HUES6 (cell line): ENCODE measurements at regions not wholly inside any gene's neighbourhood (a gene's known extent, or its start where the extent isn't known, plus 50 kb on each side); places are given as distances from the start of the nearest gene placed in this dataset.
"Not testable (repeated sequence)": the region's sequence is repeated elsewhere in the genome, so short reads cannot be mapped to it uniquely, and the experiment has no call there.

Experiments
- H3K27ac ChIP-seq: 2 replicates; pipeline ENCODE4 v1.7.0; 2013; ENCODE audit warnings: low read depth, mild to moderate bottlenecking, low read length, inconsistent platforms
- H3K27me3 ChIP-seq: 2 replicates; pipeline ENCODE4 v1.6.1; 2013; ENCODE audit warnings: low read length; ENCODE audit not compliant: control insufficient read depth, insufficient read depth
- H3K36me3 ChIP-seq: 2 replicates; pipeline ENCODE4 v1.6.1; 2013; ENCODE audit warnings: low read length; ENCODE audit not compliant: control insufficient read depth, insufficient read depth
- H3K4me1 ChIP-seq: 2 replicates; pipeline ENCODE4 v1.6.1; 2013; ENCODE audit warnings: low read length; ENCODE audit not compliant: control insufficient read depth, insufficient read depth
- H3K4me3 ChIP-seq: 2 replicates; pipeline ENCODE4 v1.5.1; 2013; ENCODE audit warnings: low read depth, low read length
- H3K9ac ChIP-seq: one replicate; pipeline ENCODE4 v1.6.1; 2013; ENCODE audit warnings: mild to moderate bottlenecking, low read length
- H3K9me3 ChIP-seq: 2 replicates; pipeline ENCODE4 v1.6.1; 2013; ENCODE audit warnings: low read depth, low read length; ENCODE audit not compliant: control insufficient read depth, insufficient read depth

- H3K4me3 ChIP-seq, result no peak overlapping the region
- no peaks in the 10 kb centered on the region for H3K36me3 ChIP-seq
- H3K9me3 ChIP-seq, result no peaks in the 10 kb centered on the region
- H3K27me3 ChIP-seq, result no peaks in the 10 kb centered on the region
- H3K27ac ChIP-seq, result no peak overlapping the region
- no peak overlapping the region for H3K9ac ChIP-seq
- H3K4me1 ChIP-seq, result no peaks in the 10 kb centered on the region
These were observed 1265.9 kb downstream of the BRINP3 start for GRCh38 chr1:189211742-189212141.

GRCh38 chr1:189212606-189213005, 1265.1 kb downstream of the BRINP3 start:
- no peak overlapping the region for H3K9ac ChIP-seq
- H3K9me3 ChIP-seq, result no peaks in the 10 kb centered on the region
- H3K4me1 ChIP-seq, result no peaks in the 10 kb centered on the region
- no peaks in the 10 kb centered on the region for H3K36me3 ChIP-seq
- no peak overlapping the region for H3K4me3 ChIP-seq
- no peak overlapping the region for H3K27ac ChIP-seq
- no peaks in the 10 kb centered on the region for H3K27me3 ChIP-seq

DNA sequence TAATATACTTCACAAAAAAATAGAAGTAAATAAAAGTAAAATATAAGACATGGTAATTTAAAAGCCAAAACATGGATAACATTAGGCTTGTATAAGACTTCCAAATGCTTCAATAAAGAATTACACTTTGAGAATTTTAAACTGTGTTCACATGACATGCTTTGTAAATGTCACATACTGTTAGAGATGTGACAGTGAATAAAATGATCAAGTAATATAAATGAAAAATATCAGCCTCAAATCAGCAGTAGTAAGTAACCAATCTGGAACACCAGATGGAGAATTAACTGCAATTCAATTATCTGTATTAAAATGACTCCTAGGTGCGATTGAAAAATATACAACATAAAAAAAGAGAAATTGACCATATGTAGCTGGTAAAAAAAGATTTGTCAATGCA, 1260.8 kb downstream of the BRINP3 start:
- no peaks in the 10 kb centered on the region for H3K9me3 ChIP-seq
- H3K4me3 ChIP-seq, result no peak overlapping the region
- no peaks in the 10 kb centered on the region for H3K36me3 ChIP-seq
- no peak overlapping the region for H3K27ac ChIP-seq
- H3K9ac ChIP-seq, result no peak overlapping the region
- H3K27me3 ChIP-seq, result no peaks in the 10 kb centered on the region
- no peaks in the 10 kb centered on the region for H3K4me1 ChIP-seq

DNA sequence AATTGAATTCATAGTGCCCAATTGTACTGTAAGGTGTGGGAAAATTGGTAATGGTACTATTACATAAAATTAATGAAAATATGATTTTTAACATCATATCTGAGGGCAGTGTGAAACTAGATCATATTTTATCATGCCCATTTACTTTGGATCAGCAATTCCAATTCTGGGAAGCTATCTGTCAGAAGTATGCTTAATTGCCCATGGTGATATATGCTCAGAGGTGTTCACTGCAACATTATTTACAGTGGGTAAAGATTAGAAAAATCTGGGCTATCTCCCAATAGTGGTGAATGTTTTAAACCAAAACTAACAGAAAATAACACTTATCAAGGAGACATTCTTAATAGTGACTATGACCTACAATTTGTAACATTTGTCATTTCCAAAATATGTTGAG, 1260.0 kb downstream of the BRINP3 start:
- H3K36me3 ChIP-seq, result no peaks in the 10 kb centered on the region
- no peak overlapping the region for H3K9ac ChIP-seq
- no peak overlapping the region for H3K4me3 ChIP-seq
- no peaks in the 10 kb centered on the region for H3K9me3 ChIP-seq
- H3K27ac ChIP-seq, result no peak overlapping the region
- no peaks in the 10 kb centered on the region for H3K4me1 ChIP-seq
- no peaks in the 10 kb centered on the region for H3K27me3 ChIP-seq

- Histone ChIP-seq H3K9me3 (no peaks in the 10 kb centered on the region), H3K36me3 (no peaks in the 10 kb centered on the region), H3K4me1 (no peaks in the 10 kb centered on the region), H3K4me3 (no peak overlapping the region), H3K27me3 (no peaks in the 10 kb centered on the region), H3K27ac (no peak overlapping the region), H3K9ac (no peak overlapping the region)
These were observed 1256.9 kb downstream of the BRINP3 start for GRCh38 chr1:189220750-189221149.

GRCh38 chr1:189225794-189226145, 1251.9 kb downstream of the BRINP3 start:
- not testable (repeated sequence) for H3K9me3 ChIP-seq, H3K4me1 ChIP-seq, H3K4me3 ChIP-seq, H3K27me3 ChIP-seq, H3K36me3 ChIP-seq, H3K27ac ChIP-seq, H3K9ac ChIP-seq

DNA sequence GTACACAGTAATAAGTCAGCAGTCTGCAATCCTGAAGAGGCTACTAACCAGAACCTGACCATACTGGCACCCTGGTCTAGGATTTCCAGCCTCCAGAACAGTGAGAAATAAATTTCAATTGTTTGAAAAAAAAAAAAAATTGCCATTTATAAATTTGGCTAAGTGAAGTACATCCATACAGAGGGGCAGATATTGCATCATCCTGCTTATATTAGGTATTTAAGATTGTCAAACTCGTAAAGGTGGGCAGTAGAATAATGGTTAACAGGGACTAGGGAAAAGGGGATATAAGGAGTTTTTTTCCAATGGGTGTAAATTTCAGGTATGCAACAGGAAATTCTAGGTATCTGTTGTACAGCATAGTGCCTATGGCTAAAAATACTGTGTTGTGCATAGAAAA, 1250.9 kb downstream of the BRINP3 start:
- Histone ChIP-seq H3K4me3 (no peak overlapping the region), H3K36me3 (no peaks in the 10 kb centered on the region), H3K4me1 (no peaks in the 10 kb centered on the region), H3K9ac (no peak overlapping the region), H3K27ac (no peak overlapping the region), H3K27me3 (no peaks in the 10 kb centered on the region), H3K9me3 (no peaks in the 10 kb centered on the region)

DNA sequence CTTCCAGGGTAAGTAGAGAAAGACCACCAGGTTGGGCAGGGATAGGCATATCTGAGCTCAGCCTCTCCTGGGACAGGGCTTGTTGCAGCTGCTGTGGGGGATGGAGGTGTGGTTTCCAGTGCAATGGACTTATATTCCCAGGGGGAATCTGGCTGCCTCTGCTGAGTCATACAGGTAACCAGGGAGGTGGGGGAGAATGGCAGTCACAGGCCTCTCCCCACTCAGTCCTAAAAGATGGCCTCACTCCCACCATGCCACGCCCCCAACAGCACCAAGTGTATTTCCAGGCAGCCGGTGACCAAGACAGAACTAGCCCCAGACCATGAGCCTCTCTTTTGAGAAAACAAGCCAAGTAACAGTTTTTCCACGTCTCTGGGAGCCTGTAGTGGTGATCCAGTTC, 1240.7 kb downstream of the BRINP3 start:
- no peak overlapping the region for H3K9ac ChIP-seq
- H3K9me3 ChIP-seq, result no peaks in the 10 kb centered on the region
- no peaks in the 10 kb centered on the region for H3K4me1 ChIP-seq
- no peaks in the 10 kb centered on the region for H3K27me3 ChIP-seq
- no peak overlapping the region for H3K27ac ChIP-seq
- H3K4me3 ChIP-seq, result no peak overlapping the region
- H3K36me3 ChIP-seq, result no peaks in the 10 kb centered on the region

- Histone ChIP-seq H3K36me3 (no peaks in the 10 kb centered on the region), H3K4me1 (no peaks in the 10 kb centered on the region), H3K4me3 (no peak overlapping the region), H3K9ac (no peak overlapping the region), H3K27ac (no peak overlapping the region), H3K27me3 (no peaks in the 10 kb centered on the region), H3K9me3 (peaks cover 3% of the 10 kb centered on the region; the same call in 1 of the 2 replicates)
These were observed 1223.9 kb downstream of the BRINP3 start for GRCh38 chr1:189253601-189254350.

GRCh38 chr1:189261128-189261527, 1216.5 kb downstream of the BRINP3 start:
- not testable (repeated sequence) for H3K36me3 ChIP-seq, H3K9ac ChIP-seq, H3K4me3 ChIP-seq, H3K27me3 ChIP-seq, H3K4me1 ChIP-seq, H3K27ac ChIP-seq
- H3K9me3 ChIP-seq, result peaks cover 15% of the 10 kb centered on the region

DNA sequence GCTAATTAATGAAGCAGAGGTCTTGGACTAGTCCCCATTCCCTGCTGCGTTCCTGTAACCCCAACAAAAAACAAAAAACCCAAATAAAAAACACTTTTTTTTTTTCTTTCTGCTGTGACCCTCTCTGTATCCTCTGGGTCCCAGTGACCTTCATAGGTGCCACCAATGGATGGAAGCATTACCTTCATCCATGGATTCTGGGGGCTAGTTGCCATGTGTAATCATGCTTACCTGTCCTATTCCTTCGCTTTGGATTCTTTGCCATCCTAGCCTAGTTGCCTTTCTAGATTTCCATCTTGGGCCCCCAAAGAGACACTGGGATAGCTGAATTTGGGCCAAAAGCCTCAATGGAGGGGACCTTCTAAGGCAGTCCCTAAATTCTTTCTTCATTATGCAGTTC, 1208.7 kb downstream of the BRINP3 start:
- H3K36me3 ChIP-seq, result no peaks in the 10 kb centered on the region
- H3K9ac ChIP-seq, result no peak overlapping the region
- H3K27ac ChIP-seq, result no peak overlapping the region
- no peaks in the 10 kb centered on the region for H3K27me3 ChIP-seq
- H3K4me3 ChIP-seq, result no peak overlapping the region
- no peaks in the 10 kb centered on the region for H3K4me1 ChIP-seq
- H3K9me3 ChIP-seq, result peaks cover 29% of the 10 kb centered on the region

DNA sequence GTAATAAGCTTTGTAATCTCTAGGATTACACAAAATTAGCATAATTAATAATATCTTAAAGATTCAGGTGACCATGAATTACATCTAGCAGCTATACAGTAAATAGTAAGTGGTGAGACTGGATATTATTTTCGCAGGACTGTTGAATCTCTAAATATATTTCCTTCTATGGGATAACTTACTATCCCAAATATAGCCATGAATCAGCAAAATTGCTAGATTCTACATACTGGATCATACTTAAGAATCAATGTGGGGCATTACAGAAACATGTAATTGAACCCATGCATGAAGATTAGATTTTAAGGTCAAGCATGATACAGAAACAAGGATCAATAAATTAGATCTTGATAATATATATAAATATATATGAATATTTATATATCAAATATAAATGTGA, 1203.4 kb downstream of the BRINP3 start:
- H3K9me3 ChIP-seq, result peaks cover 5% of the 10 kb centered on the region
- H3K4me3 ChIP-seq, result no peak overlapping the region
- no peaks in the 10 kb centered on the region for H3K27me3 ChIP-seq
- H3K4me1 ChIP-seq, result no peaks in the 10 kb centered on the region
- no peak overlapping the region for H3K27ac ChIP-seq
- H3K9ac ChIP-seq, result no peak overlapping the region
- H3K36me3 ChIP-seq, result no peaks in the 10 kb centered on the region
